ENCODE measurements at regions not wholly inside any gene's neighbourhood (a gene's known extent, or its start where the extent isn't known, plus 50 kb on each side); places are given as distances from the start of the nearest gene placed in this dataset.

GRCh38 chr15:35320158-35320780 is 225.7 kb downstream of the DPH6 start:
- FAIRE-seq, result no peak
- no peak for DNase-seq (ENCODE audit: insufficient read length, low spot score)
- TF ChIP-seq CTCF (IDR thresholded peaks at IDR 0.05; ENCODE audit: insufficient read depth, missing control alignments), result no peak

- no peak for FAIRE-seq
- TF ChIP-seq CTCF (IDR thresholded peaks at IDR 0.05; ENCODE audit: insufficient read depth, missing control alignments), result no peak
- no peak for DNase-seq (ENCODE audit: insufficient read length, low spot score)
These were observed 226.6 kb downstream of the DPH6 start for GRCh38 chr15:35319354-35319753.

GRCh38 chr15:35317217-35317616 is 228.7 kb downstream of the DPH6 start:
- TF ChIP-seq CTCF (IDR thresholded peaks at IDR 0.05; ENCODE audit: insufficient read depth, missing control alignments), result no peak
- no peak for DNase-seq (ENCODE audit: insufficient read length, low spot score)
- no peak for FAIRE-seq

- FAIRE-seq (no peak), DNase-seq (ENCODE audit: insufficient read length, low spot score) (no peak)
- no peak for TF ChIP-seq CTCF (IDR thresholded peaks at IDR 0.05; ENCODE audit: insufficient read depth, missing control alignments)
These were observed 227.2 kb upstream of the NANOGP8 start for GRCh38 chr15:35312344-35312743.

GRCh38 chr15:35311615-35312014 is 226.5 kb upstream of the NANOGP8 start:
- FAIRE-seq (no peak), DNase-seq (ENCODE audit: insufficient read length, low spot score) (no peak)
- TF ChIP-seq CTCF (IDR thresholded peaks at IDR 0.05; ENCODE audit: insufficient read depth, missing control alignments), result no peak

GRCh38 chr15:35309886-35310285 is 224.8 kb upstream of the NANOGP8 start:
- DNase-seq (ENCODE audit: insufficient read length, low spot score) (no peak), FAIRE-seq (no peak)
- TF ChIP-seq CTCF (IDR thresholded peaks at IDR 0.05; ENCODE audit: insufficient read depth, missing control alignments), result no peak

- FAIRE-seq, result no peak
- no peak for DNase-seq (ENCODE audit: insufficient read length, low spot score)
These were observed 223.7 kb upstream of the NANOGP8 start for GRCh38 chr15:35308802-35309201.

More at GRCh38 chr15:35308802-35309201, 223.7 kb upstream of the NANOGP8 start:
- no peak for TF ChIP-seq CTCF (IDR thresholded peaks at IDR 0.05; ENCODE audit: insufficient read depth, missing control alignments)
